GM21619 (cell line): ENCODE measurements at regions not wholly inside any gene's neighbourhood (a gene's known extent, or its start where the extent isn't known, plus 50 kb on each side); places are given as distances from the start of the nearest gene placed in this dataset.
"Not testable (repeated sequence)": the region's sequence is repeated elsewhere in the genome, so short reads cannot be mapped to it uniquely, and the experiment has no call there.

Experiments
- ATAC-seq: cut with Tn5 transposase; IDR thresholded peaks from one replicate; pipeline ENCODE4 v1.9.1; 2021; ENCODE audit not compliant: unreplicated experiment

DNA sequence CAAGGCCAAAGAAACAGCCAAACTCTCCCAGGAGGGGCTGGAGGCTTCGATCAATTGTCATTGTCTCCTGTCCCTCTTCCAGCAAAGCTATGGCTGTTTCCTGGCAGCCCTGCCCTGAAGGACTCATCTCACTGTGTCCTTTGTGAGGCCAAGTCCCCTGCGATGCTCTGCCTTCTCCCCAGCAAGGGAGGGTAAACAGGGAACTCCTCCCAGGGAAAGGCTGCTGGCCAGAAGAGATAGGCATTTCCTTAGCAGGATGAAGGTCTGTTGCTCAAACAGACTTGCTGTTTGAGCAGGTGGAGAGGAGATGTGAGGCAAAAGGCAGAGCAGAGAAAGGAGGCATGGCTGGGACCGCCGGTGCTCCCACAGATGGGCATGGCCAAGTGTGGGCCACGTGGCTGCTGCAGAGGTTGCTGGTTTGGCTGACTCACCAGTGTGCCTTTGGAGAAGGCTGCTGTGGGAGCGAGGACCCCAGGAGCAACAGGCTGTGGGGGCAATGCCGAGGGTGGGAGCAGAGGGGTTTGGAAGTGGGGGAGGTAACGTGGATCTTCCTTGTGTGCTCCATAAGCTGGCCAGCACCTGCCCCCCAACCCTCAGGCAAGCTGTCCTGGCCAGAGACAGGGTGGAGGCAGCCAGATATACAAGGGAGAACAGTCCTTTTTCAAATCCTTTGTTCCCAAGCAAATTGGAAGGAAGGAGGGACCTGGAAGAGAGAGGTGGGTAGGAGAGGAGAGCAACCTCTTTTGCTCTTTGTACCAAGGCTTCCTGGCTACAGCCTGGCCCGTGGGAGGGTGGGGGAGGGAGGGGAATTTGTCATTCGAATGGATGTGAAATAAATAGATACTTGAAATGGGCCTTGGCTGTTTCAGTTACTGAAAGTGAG, 449.8 kb downstream of the SIPA1L2 start:
- ATAC-seq: no peak

DNA sequence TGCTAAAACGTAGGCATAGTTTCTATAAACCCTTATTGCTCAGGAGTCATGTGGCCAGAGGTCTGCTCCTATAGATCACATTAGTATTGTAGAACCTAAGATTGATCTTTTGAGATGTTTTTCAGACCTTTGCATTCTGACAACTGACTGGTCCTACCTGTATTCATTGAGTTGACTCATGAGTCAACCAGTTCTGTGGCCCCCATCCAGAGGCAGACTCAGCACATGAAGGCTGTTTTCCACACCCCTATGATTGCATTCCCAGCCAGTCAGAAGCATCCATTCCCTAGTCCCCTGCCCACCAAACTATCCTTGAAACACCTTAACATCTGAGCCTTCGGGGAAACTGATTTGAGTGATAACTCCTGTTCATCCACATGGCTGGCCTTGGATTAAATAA, 451.7 kb downstream of the SIPA1L2 start:
- ATAC-seq: no peak

DNA sequence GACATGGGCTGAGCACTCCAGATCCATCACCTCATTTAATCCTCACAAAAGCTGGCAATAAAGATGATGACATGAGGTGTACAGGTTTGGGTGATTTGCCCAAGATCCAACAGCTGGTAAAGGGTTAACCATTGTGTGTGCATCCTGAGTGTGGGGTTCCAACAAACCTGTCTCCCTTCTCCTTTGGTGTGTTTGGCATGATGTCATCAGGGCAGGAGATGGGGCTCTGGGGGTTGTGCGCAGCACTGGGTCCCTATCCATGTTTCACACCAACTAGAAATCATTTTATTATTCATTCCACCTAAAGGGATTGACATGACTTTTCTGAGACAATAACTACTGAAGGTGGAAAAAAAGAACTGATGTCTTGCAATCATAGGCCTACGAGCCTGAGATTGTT, 452.5 kb downstream of the SIPA1L2 start:
- ATAC-seq: no peak

DNA sequence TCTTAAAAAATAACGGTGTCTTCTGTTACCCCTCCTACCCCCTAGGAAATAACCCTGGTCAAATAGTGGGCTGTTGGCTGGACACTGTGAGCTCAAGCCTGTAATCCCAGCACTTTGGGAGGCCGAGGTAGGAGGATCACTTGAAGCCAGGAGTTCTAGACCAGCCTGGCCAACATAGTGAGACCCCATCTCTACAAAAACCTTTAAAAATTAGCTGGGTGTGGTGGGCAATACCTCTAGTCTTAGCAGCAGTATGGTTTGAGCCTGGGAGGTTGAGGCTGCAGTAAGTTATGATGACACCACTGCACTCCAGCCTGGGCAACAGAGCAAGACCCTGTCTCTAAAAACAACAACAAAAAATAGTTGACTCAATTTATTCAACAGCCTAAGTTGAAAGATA, 453.7 kb downstream of the SIPA1L2 start:
- no peak for ATAC-seq

DNA sequence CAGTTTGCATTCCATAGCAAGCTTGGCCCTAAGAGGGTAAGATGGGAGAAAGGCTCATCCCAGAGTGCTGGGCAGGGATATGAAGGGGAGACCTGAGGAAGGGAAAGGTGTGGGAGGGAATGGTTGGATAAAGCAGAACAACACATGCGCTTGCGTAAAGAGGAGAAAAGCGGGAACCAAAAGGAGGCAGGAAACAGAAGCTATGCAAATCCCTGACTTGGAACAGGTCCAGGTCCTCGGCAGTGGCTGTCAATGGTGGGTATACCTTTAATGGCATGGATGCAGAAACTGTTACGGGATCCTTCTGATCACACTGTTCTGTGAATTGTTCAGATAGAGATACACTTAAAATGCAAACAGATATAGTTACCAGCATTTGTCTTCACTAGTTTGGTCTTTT, 455.6 kb downstream of the SIPA1L2 start:
- ATAC-seq: no peak

DNA sequence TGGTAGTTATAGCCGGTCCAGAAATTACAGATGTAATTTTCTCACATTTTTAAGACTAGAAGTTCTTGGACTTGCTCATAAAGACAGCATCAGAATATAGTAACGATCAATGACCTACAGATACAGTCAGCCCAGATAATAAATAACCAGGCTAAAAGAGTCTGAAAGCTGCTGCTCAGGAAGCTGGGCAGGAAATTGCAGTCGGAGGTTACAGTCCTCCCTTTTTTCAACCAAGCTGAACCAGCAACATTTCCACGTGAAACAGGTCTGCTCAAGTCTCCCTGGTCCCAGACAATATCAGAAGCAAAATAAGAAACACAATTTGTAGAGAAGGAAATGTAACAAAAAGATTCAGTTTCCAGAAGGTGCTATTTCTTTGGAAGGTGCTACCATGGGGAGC, 457.4 kb downstream of the SIPA1L2 start:
- ATAC-seq: no peak

DNA sequence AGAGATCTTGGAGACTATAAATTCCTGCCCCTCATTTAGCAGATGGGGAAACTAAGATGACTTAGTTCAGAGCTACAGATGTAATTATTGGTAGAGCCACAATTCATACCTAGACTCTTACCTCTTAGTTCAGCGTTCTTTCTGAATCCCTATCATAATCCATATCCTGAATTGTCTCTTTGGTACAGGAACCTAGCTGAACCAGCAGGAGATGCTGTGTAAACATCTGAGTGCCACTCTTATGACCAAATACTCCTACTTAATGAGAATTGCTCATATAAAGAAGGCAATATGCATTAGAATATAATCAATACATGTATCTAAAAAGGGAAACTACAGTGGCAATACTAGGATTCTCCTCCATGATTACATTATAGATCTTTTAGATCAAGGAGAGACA, 459.0 kb downstream of the SIPA1L2 start:
- ATAC-seq: no peak

DNA sequence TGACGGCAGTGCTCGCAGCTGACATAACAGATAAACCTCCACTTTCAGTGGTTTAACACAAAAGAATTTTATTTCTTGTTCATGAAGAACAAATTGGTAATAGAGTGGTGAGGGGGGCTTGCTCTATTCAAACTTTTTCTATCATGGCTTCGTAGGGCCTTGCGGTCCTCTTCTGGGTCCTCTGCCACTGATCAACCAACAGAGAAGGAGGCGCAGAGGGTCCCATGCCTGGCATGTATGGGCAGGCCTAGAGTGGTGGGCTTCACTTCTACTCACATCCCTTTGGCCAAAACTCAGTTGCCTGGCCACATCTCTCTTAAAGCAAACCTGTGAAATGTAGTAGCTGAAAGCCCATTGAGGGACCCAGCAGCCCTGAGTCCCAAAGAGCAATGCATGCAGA, 460.5 kb downstream of the SIPA1L2 start:
- no peak for ATAC-seq

DNA sequence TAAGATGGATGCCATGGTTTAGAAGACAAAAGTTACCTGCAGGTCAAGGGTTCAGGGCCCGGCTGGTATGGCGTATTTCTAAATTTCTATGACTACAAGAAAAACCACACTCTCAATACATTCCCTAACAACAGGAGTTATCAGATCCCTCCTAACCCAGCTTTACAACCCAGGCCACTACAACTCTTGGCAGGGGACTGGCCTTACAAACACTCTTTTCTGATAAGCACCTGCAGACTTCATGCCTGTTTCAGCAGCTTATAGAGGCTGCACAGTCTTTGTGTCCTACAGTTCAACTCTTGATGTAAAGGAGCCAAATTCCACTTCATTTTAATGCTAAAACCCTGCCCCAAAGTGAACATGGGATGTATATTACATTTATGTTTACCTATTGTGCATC, 461.4 kb downstream of the SIPA1L2 start:
- no peak for ATAC-seq

DNA sequence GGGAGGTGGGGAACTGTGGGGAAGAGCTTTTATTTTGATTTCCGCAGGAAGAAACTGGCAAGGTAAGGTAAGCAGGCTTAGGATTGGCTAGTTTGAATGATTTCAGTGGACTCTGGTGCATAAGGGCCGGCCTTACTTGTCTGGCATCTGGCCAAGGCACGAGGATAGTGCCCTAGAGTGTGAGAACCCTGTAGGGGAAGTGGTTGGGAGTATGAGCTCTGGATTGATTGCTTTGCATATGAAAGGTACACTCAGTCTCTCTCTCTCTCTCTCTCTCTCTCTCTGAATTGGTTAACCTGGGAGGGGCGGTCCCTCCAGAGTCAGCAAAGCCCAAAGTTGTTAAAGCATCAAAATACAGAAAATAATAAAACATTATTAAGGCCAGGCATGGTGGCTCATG, 463.0 kb downstream of the SIPA1L2 start:
- ATAC-seq: no peak

DNA sequence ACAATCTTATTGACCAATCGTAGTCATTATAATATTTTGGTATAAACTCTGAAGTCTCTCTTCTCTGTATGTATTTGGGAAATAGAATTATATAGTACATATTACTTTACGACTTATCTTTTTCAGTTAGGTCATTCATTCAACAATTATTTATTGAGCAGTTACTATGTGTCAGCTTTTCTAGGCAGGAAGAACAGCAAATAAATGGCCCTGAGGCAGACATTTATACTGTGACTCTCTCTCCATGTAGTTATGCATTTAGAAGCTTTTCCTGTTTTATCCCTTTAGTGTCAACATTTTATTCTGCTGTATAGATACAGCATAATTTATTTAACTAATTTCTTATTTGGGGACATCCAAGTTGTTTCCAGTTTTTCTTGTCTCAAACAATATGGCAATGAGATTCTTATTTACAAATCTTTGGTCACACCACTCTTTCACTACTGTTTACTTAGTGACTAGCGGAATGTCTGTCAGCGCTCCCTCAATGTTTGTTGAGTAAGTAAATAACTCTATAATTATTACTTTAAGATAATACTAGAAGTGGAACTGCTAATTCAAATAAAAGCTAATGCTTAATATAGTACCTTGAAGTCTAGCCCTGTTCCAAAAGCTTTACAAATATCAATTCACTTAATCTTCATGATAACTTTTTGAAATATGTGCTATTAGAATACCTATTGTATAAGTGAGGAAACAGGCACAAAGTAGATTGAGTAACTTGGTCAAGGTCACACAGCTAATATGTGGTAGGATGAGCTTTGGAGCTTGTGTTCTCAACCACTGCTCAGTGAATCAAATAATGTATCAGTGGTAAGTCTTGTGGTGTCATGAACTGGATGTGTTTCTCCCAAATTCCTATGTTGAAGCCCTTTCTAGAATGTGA, 465.6 kb downstream of the SIPA1L2 start:
- ATAC-seq: no peak

DNA sequence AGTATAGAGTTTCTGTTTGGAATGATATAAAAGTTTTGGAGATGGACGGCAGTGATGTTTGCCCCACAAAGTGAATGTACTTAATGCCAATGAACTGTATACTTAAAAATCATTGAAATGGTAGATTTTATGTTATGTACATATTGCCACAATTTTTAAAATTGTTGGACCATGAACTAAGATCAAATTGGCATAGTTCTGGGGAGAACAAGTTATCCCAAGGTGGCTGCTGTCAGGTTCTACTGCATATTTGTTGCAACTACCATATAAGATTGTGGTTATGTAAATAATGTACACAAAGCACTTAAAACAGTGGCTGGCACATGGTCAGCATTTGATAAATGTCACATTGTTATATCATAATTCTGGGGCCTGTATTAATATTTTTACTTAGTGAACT, 466.4 kb downstream of the SIPA1L2 start:
- ATAC-seq: no peak

DNA sequence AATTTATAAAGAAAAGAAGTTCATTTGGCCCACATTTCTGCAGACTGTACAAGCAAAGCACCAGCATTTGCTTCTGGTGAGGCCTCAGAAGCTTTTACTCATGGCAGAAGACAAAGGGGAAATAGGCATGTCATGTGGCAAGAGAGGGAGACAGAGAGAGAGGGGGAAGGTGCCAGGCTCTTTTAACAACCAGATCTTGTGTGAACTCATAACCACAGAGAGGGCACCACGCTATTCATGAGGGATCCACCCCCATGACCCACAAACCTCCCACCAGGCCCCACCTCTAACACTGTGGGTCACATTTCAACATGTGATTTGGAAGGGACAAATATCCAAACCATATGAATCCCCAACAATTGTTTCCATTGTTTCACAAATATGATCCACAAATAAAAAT, 467.9 kb downstream of the SIPA1L2 start:
- no peak for ATAC-seq

DNA sequence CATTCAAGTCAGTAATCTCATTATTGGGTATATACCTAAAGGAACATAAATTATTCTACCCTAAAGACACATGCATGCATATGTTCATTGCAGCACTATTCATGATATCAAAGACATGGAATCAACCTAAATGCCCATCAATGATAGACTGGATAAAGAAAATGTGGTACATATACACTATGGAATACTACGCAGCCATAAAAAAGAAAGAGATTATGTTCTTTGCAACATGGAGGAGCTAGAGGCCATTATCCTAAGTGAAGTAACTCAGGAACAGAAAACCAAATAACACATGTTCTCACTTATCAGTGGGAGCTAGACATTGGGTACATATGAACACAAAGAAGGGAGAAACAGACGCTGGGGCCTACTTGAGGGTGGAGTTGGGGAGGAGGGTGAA, 471.4 kb downstream of the SIPA1L2 start:
- ATAC-seq: not testable (repeated sequence)

DNA sequence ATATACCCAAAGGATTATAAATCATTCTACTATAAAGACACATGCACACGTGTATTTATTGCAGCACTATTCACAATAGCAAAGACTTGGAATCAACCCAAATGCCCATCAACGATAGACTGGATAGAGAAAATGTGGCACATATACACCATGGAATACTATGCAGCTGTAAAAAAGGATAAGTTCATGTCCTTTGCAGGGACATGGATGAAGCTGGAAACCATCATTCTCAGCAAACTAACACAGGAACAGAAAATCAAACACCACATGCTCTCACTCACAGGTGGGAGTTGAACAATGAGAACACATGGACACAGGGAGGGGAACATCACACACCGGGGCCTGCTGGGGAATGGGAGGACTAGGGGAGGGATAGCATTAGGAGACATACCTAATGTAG, 473.9 kb downstream of the SIPA1L2 start:
- ATAC-seq: not testable (repeated sequence)

DNA sequence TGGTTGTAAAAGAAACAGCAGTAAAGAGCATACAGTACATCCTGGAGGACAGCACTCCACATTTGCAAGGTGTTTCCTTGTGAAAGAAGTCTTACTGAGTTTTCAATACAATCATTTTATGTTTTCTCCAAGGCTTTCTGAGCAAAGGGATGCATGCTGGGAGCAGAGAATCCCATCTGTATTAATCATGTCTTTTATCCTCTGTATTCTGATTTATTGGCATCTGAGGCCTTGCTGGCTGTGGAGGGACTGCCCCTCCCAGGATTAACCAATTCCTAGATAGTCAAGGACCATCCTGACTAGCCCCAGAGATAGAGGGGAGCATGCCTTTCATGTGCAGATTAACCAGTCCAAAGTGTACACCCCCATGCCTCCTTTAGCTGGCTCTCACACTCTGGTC, 476.3 kb downstream of the SIPA1L2 start:
- no peak for ATAC-seq

DNA sequence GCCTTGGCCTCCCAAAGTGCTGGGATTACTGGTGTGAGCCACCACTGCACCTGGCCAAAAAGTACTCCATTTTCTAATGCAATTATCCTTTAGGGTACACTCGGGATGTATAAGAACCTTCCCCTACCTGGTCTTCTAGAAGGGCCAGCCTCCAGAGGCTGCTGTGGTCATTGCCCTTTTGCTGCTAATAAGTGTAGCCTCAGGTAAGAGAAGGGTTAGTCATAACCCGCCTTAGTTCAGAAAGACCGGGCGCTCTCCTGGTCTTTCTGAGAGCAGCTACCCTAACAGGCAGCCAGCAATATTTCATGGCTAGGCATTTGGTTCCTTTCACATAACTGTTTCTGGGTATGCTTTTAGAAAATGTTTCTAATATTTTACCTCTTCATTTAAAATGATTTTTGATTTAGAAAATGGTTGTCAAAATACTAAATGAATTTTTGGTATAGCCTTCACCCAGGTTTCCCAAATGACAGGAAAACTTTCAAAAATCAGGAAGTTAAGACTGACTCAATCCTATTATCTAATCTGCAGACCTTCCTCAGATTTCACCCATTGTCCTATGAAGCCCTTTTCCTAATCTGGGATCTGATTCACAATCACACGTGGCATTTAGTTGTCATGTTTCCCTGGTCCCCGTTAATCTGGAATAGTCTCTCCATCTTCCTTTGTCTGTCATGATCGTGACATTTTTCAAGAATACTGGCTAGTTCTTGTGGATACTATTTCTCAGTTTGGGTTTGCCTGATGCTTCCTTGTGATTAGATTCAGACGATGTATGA, 479.0 kb downstream of the SIPA1L2 start:
- ATAC-seq: no peak

DNA sequence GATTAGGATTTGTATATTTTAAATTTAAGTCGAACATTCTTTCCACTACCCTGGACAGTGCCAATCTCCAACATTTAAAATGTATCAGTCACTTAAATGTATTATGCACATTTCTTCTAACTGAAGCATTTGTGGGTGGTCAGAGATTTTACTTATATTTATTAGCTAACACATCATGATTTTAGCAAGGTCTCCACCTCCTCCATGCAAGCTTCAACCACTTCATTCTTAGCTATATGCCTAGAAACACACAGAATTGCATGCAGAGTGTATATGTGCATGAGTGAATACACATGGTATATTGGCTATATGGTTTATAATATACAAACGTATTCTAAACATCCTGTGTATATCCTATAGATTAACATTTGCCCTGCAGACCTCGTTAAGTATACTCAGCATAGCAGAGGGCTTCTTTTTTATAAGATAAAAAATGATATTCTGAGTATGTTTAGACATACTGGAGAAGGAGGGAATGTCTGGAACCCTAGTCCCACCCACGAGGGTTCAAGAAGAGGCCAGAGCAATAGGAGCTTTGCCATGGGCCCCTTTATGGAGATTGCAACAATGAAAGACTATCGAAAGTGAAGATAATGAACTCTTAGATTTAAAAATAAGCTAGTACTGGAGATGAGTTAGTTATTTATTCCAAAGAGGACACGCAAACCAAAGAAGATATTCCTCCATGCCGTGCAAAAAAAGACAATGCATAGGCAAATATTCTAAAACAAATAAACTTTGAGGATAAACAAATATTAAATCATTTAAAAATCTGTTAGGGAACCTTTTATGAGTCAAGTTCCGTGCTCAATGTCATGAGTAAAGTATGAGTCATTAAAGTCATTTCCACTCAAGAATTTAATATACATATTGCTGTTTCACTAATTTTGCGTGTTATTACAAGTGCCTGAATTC, 480.4 kb downstream of the SIPA1L2 start:
- no peak for ATAC-seq

DNA sequence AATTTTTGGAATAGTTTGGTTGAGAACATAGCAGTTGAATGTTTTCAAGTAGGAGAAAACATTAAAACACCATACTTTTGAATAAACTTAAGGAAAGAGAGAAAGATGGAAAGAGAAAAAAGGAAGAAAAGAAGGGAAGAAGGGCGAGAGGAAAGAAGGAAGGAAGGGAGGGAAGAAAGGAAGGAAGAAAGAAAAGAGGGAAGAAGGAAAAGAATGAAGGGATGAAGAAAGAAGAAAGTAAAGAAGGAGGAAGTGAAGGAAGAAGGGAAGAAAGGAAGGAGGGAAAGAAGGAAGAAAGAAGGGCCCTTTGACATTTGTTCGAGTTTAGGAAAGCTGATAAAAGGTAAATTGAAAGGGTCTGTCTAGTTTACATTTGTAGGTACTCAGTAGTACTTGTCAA, 482.7 kb downstream of the SIPA1L2 start:
- no peak for ATAC-seq

DNA sequence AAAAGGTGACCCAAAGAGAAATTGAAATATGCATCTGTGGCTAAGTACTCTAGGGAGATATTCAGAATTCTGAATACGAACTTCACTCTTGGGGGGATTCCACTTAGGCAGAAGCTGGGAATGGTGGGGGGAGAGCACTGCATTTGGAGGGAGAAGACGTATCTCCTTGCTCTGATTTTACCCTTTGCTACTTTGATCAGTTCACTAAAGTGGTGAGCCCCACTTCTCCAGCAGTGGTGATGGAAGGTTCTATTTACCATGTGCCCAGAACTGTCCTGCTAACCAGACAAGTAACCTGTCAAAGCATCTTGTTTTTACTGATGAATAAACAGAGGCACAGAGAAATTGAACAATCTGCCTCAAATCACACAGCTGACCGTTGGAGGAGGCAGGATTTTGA, 483.4 kb downstream of the SIPA1L2 start:
- no peak for ATAC-seq
